ENCODE measurements at regions not wholly inside any gene's neighbourhood (a gene's known extent, or its start where the extent isn't known, plus 50 kb on each side); places are given as distances from the start of the nearest gene placed in this dataset.

DNA sequence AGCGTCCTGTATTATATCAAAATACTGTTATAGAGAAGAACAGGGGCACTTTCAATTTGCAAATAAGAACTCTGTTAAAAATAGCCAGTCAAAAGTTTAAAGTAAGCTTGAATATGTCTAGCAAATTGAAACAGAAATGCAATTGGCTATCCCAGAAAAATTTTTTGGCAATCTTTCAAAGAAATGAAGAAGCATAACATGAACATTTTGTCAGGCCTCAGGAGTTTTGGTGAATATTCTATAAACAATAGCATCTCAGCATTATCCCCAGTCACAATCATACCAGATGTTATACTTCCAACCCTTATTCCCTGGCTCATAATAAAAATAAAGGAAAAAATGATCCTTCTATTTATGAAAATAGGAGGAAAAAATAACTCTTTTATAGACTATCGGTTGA is 252.4 kb downstream of the GRB14 start:
- Histone ChIP-seq H3K4me1 (no peaks in the 10 kb centered on the region), H3K9me3 (no peaks in the 10 kb centered on the region), H3K27ac (no peak overlapping the region), H3K4me3 (no peak overlapping the region), H3K27me3 (no peaks in the 10 kb centered on the region), H3K36me3 (no peaks in the 10 kb centered on the region)
- intact Hi-C loops (cut with DNase I), result no loop called here
- DNase-seq (ENCODE audit: extremely low spot score in 2 of 2), result no peak
- no peak for TF ChIP-seq POLR2A (IDR thresholded peaks at IDR 0.05)
- TF ChIP-seq, protein P1, sequence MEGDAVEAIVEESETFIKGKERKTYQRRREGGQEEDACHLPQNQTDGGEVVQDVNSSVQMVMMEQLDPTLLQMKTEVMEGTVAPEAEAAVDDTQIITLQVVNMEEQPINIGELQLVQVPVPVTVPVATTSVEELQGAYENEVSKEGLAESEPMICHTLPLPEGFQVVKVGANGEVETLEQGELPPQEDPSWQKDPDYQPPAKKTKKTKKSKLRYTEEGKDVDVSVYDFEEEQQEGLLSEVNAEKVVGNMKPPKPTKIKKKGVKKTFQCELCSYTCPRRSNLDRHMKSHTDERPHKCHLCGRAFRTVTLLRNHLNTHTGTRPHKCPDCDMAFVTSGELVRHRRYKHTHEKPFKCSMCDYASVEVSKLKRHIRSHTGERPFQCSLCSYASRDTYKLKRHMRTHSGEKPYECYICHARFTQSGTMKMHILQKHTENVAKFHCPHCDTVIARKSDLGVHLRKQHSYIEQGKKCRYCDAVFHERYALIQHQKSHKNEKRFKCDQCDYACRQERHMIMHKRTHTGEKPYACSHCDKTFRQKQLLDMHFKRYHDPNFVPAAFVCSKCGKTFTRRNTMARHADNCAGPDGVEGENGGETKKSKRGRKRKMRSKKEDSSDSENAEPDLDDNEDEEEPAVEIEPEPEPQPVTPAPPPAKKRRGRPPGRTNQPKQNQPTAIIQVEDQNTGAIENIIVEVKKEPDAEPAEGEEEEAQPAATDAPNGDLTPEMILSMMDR (IDR thresholded peaks at IDR 0.05), result no peak
- no peak for TF ChIP-seq POLR2AphosphoS5 (IDR thresholded peaks at IDR 0.05; ENCODE audit: insufficient read depth in 1 of 2, low read depth in 1 of 2)

GRCh38 chr2:164363646-164364045 is 257.6 kb downstream of the GRB14 start:
- H3K4me3 ChIP-seq, result no peak overlapping the region
- H3K27me3 ChIP-seq, result no peaks in the 10 kb centered on the region
- H3K36me3 ChIP-seq, result no peaks in the 10 kb centered on the region
- intact Hi-C loops (cut with DNase I), result no loop called here
- no peaks in the 10 kb centered on the region for H3K4me1 ChIP-seq
- no peak for DNase-seq (ENCODE audit: extremely low spot score in 2 of 2)
- TF ChIP-seq, protein P1 (IDR thresholded peaks at IDR 0.05), result no peak
- TF ChIP-seq POLR2A (IDR thresholded peaks at IDR 0.05), result no peak
- H3K27ac ChIP-seq, result no peak overlapping the region
- no peaks in the 10 kb centered on the region for H3K9me3 ChIP-seq

GRCh38 chr2:164351536-164351935 is 269.7 kb downstream of the GRB14 start:
- no peaks in the 10 kb centered on the region for H3K36me3 ChIP-seq
- TF ChIP-seq POLR2AphosphoS5 (IDR thresholded peaks at IDR 0.05; ENCODE audit: insufficient read depth in 1 of 2, low read depth in 1 of 2) (no peak), POLR2A (IDR thresholded peaks at IDR 0.05) (no peak)
- TF ChIP-seq, protein P1 (IDR thresholded peaks at IDR 0.05), result no peak
- no peak for DNase-seq (ENCODE audit: extremely low spot score in 2 of 2)
- H3K27me3 ChIP-seq, result no peaks in the 10 kb centered on the region
- intact Hi-C loops (cut with DNase I), result no loop called here
- no peak overlapping the region for H3K27ac ChIP-seq
- no peaks in the 10 kb centered on the region for H3K9me3 ChIP-seq
- H3K4me3 ChIP-seq, result no peak overlapping the region
- no peaks in the 10 kb centered on the region for H3K4me1 ChIP-seq

DNA sequence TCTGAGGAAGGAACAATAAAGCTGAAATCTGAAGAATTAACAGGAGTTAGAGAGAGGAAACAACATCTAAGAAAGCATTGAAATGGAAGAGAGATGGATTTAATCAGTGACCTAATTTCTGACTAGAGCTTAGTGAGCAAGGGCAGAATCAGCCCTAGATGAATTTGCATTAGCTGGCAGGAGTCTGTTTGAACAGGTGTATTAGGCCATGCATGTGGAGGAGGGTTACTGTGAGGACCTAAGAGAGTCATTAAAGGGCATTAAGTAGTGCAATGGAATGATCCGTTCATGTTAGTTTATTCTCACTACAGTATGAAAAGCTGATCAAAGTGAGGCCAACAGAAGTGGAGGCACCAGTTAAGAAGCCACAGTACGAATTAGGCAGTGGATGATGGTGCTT is 285.3 kb downstream of the GRB14 start:
- H3K4me3 ChIP-seq, result no peak overlapping the region
- DNase-seq (ENCODE audit: extremely low spot score in 2 of 2), result no peak
- H3K27me3 ChIP-seq, result no peaks in the 10 kb centered on the region
- no peaks in the 10 kb centered on the region for H3K36me3 ChIP-seq
- H3K9me3 ChIP-seq, result no peaks in the 10 kb centered on the region
- TF ChIP-seq, protein P1 (IDR thresholded peaks at IDR 0.05), result no peak
- TF ChIP-seq POLR2A (IDR thresholded peaks at IDR 0.05) (no peak), POLR2AphosphoS5 (IDR thresholded peaks at IDR 0.05; ENCODE audit: insufficient read depth in 1 of 2, low read depth in 1 of 2) (no peak)
- H3K27ac ChIP-seq, result no peak overlapping the region
- H3K4me1 ChIP-seq, result no peaks in the 10 kb centered on the region
- intact Hi-C loops (cut with DNase I), result no loop called here

- TF ChIP-seq POLR2A (IDR thresholded peaks at IDR 0.05) (no peak), POLR2AphosphoS5 (IDR thresholded peaks at IDR 0.05; ENCODE audit: insufficient read depth in 1 of 2, low read depth in 1 of 2) (no peak)
- TF ChIP-seq, protein P1 (IDR thresholded peaks at IDR 0.05), result no peak
- H3K27me3 ChIP-seq, result no peaks in the 10 kb centered on the region
- H3K27ac ChIP-seq, result no peak overlapping the region
- H3K36me3 ChIP-seq, result no peaks in the 10 kb centered on the region
- no peaks in the 10 kb centered on the region for H3K4me1 ChIP-seq
- intact Hi-C loops (cut with DNase I), result no loop called here
- H3K9me3 ChIP-seq, result no peaks in the 10 kb centered on the region
- no peak for DNase-seq (ENCODE audit: extremely low spot score in 2 of 2)
- H3K4me3 ChIP-seq, result no peak overlapping the region
Observed at GRCh38 chr2:164335128-164335527, 286.2 kb downstream of the GRB14 start.

Measured in vagina (tissue), 2 donors.